Body of pancreas (tissue), 4 donors: ENCODE measurements at regions not wholly inside any gene's neighbourhood (a gene's known extent, or its start where the extent isn't known, plus 50 kb on each side); places are given as distances from the start of the nearest gene placed in this dataset.

Source experiments
- ATAC-seq: fragments of 150-250 bp; one replicate; pipeline ENCODE4 v1.9.1; 2016
- DNase-seq, 4 donors: peaks; one replicate each; pipeline ENCODE4 v3.0.0-alpha.2; 2019
- H3K27ac ChIP-seq, 4 donors: fragments of 200-600 bp; sonication (generic); 1 replicate in 3 of 4; 2 replicates in 1 of 4; pipeline versions ENCODE4 v1.5.1 to v1.6.1; 2016 to 2019; ENCODE audit warnings: mild to moderate bottlenecking in 1 of 4, mixed read lengths in 1 of 4, moderate library complexity in 1 of 4
- H3K27me3 ChIP-seq, 2 donors: fragments of 200-600 bp; sonication (generic); one replicate each; pipeline ENCODE4 v1.6.0; 2016; ENCODE audit warnings: mild to moderate bottlenecking in 1 of 2
- H3K36me3 ChIP-seq, 2 donors: fragments of 200-600 bp; sonication (generic); replicated peaks in 1 of 2; 2 replicates each; pipeline ENCODE4 v1.5.1; 2016; ENCODE audit warnings: low read depth in 2 of 2; ENCODE audit not compliant: insufficient read depth in 1 of 2
- H3K4me1 ChIP-seq: fragments of 200-600 bp; sonication (generic); one replicate; pipeline ENCODE4 v1.6.0; 2016
- H3K4me3 ChIP-seq, 2 donors: fragments of 200-600 bp; sonication (generic); 1 replicate in 1 of 2; 2 replicates in 1 of 2; pipeline ENCODE4 v1.5.1; 2016 to 2019
- H3K9me3 ChIP-seq, 3 donors: fragments of 200-600 bp; sonication (generic); 1 replicate in 2 of 3; 2 replicates in 1 of 3; pipeline ENCODE4 v1.5.1; 2016
- CTCF ChIP-seq, 7 experiments: fragments of 450-650 bp in 4 of 7; fragments of 200-600 bp in 3 of 7; sonication (generic) in 3 of 7; IDR thresholded peaks; one replicate each; pipeline ENCODE4 v1.5.1; 2016 to 2019; ENCODE audit warnings: antibody characterized with exemption in 7 of 7
- POLR2A ChIP-seq, 3 donors: fragments of 450-650 bp; IDR thresholded peaks; one replicate each; pipeline ENCODE4 v1.6.1; 2016; ENCODE audit warnings: antibody characterized with exemption in 3 of 3, mild to moderate bottlenecking in 2 of 3
- WGBS, 2 donors: methylation state at CpG; one replicate each; pipeline ENCODE4 v1.1.5; 2017; 5-methylcytosine and 5-hydroxymethylcytosine counted together
- intact Hi-C: fragments of 100-400 bp; cut with DNase I; formaldehyde crosslinking; loops from one replicate; pipeline ENCODE4 v1.15.1; 2023

GRCh38 chr9:7520396-7520795 is 279.2 kb downstream of the DMAC1 start:
- H3K9me3 ChIP-seq: no peaks in the 10 kb centered on the region
- intact Hi-C loops: no loop called here
- no peak for ATAC-seq
- no peak overlapping the region for H3K4me3 ChIP-seq
- no peak for DNase-seq
- 54 to 59% methylated on average over 5 of the region's 5 CpGs for WGBS, 2 donors
- H3K27ac ChIP-seq: no peak overlapping the region
- no peaks in the 10 kb centered on the region for H3K36me3 ChIP-seq
- H3K27me3 ChIP-seq: no peaks in the 10 kb centered on the region
- H3K4me1 ChIP-seq: no peaks in the 10 kb centered on the region
- TF ChIP-seq POLR2A (IDR thresholded peaks at IDR 0.05) (no peak), CTCF (IDR thresholded peaks at IDR 0.05) (no peak)

- ATAC-seq: no peak
- WGBS, 2 donors: 67 to 74% methylated on average over 2 of the region's 2 CpGs
- no peak overlapping the region for H3K27ac ChIP-seq
- no peaks in the 10 kb centered on the region for H3K27me3 ChIP-seq
- no peak for DNase-seq
- intact Hi-C loops: no loop called here
- H3K4me3 ChIP-seq: no peak overlapping the region
- TF ChIP-seq CTCF (IDR thresholded peaks at IDR 0.05) (no peak), POLR2A (IDR thresholded peaks at IDR 0.05) (no peak)
- H3K4me1 ChIP-seq: no peaks in the 10 kb centered on the region
- H3K9me3 ChIP-seq: no peaks in the 10 kb centered on the region
- no peaks in the 10 kb centered on the region for H3K36me3 ChIP-seq
These were observed 283.2 kb downstream of the DMAC1 start for GRCh38 chr9:7516376-7516775.

- Histone ChIP-seq H3K27ac (no peak overlapping the region), H3K4me1 (no peaks in the 10 kb centered on the region), H3K4me3 (no peak overlapping the region), H3K36me3 (no peaks in the 10 kb centered on the region), H3K9me3 (no peaks in the 10 kb centered on the region), H3K27me3 (no peaks in the 10 kb centered on the region)
- TF ChIP-seq CTCF (IDR thresholded peaks at IDR 0.05) (no peak), POLR2A (IDR thresholded peaks at IDR 0.05) (no peak)
- ATAC-seq (no peak), DNase-seq (no peak)
- WGBS, 2 donors: 65 to 70% methylated on average over 7 of the region's 7 CpGs
- intact Hi-C loops: no loop called here
These were observed 289.4 kb downstream of the DMAC1 start for GRCh38 chr9:7510199-7510598.

- no peaks in the 10 kb centered on the region for H3K9me3 ChIP-seq
- no peak overlapping the region for H3K4me3 ChIP-seq
- no peaks in the 10 kb centered on the region for H3K36me3 ChIP-seq
- no peaks in the 10 kb centered on the region for H3K27me3 ChIP-seq
- ATAC-seq: no peak
- DNase-seq: no peak
- no peak for TF ChIP-seq POLR2A (IDR thresholded peaks at IDR 0.05)
- no peak for TF ChIP-seq CTCF (IDR thresholded peaks at IDR 0.05)
- H3K27ac ChIP-seq: no peak overlapping the region
- intact Hi-C loops: no loop called here
- 59 to 60% methylated on average over 7 of the region's 7 CpGs for WGBS, 2 donors
- no peaks in the 10 kb centered on the region for H3K4me1 ChIP-seq
These were observed 289.9 kb downstream of the DMAC1 start for GRCh38 chr9:7509576-7510145.

- 50 to 62% methylated on average over 1 of the region's 1 CpG for WGBS, 2 donors
- H3K27me3 ChIP-seq: no peaks in the 10 kb centered on the region
- no peak for TF ChIP-seq POLR2A (IDR thresholded peaks at IDR 0.05)
- no peak for TF ChIP-seq CTCF (IDR thresholded peaks at IDR 0.05)
- DNase-seq (no peak), ATAC-seq (no peak)
- no peaks in the 10 kb centered on the region for H3K9me3 ChIP-seq
- H3K4me1 ChIP-seq: no peaks in the 10 kb centered on the region
- no peak overlapping the region for H3K4me3 ChIP-seq
- intact Hi-C loops: no loop called here
- no peak overlapping the region for H3K27ac ChIP-seq
- H3K36me3 ChIP-seq: no peaks in the 10 kb centered on the region
These were observed 291.1 kb downstream of the DMAC1 start for GRCh38 chr9:7508516-7508915.
